GM23338 (cell line): ENCODE measurements at regions not wholly inside any gene's neighbourhood (a gene's known extent, or its start where the extent isn't known, plus 50 kb on each side); places are given as distances from the start of the nearest gene placed in this dataset.
"Not testable (repeated sequence)": the region's sequence is repeated elsewhere in the genome, so short reads cannot be mapped to it uniquely, and the experiment has no call there.

Experiments used
- EZH2phosphoT487 ChIP-seq: fragments of 200-600 bp; sonication (generic); IDR thresholded peaks from one replicate; pipeline ENCODE4 v1.8.1; 2018; ENCODE audit warnings: antibody characterized with exemption; ENCODE audit not compliant: unreplicated experiment
- JUNB ChIP-seq: IDR thresholded peaks from one replicate; pipeline ENCODE4 v1.6.1; 2016; ENCODE audit warnings: antibody characterized with exemption; ENCODE audit not compliant: unreplicated experiment
- NANOG ChIP-seq: IDR thresholded peaks from 2 replicates; pipeline ENCODE4 v1.6.1; 2016; ENCODE audit warnings: antibody characterized with exemption, borderline replicate concordance
- TF ChIP-seq, protein P1 (sequence below): IDR thresholded peaks from one replicate; pipeline ENCODE4 v1.6.1; 2018; ENCODE audit warnings: antibody characterized with exemption; ENCODE audit not compliant: unreplicated experiment
- TF ChIP-seq, protein P2 (sequence below), 2 experiments: fragments of 200-600 bp in 1 of 2; sonication (generic) in 1 of 2; conservative IDR thresholded peaks; 2 replicates each; pipeline versions ENCODE4 v1.5.1 to v1.6.1; 2016 to 2017; ENCODE audit warnings: antibody characterized with exemption in 2 of 2, low read depth in 2 of 2, mild to moderate bottlenecking in 2 of 2, moderate library complexity in 1 of 2

DNA sequence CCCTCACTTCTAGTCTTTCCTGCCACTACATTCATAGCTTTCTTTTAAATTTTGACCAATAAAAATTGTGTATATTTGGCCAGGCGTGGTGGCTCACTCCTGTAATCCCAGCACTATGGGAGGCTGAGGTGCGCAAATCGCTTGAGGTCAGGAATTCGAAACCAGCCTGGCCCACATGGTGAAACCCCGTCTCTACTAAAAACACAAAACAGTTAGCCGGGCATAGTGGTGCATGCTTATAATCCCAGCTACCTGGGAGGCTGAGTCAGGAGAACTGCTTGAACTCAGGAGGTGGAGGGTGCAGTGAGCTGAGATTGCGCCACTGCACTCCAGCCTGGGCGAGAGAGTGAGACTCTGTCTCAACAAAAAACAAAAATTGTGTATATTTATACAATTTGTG is 97.8 kb upstream of the SPATA31D4 start:
- TF ChIP-seq, protein P1, sequence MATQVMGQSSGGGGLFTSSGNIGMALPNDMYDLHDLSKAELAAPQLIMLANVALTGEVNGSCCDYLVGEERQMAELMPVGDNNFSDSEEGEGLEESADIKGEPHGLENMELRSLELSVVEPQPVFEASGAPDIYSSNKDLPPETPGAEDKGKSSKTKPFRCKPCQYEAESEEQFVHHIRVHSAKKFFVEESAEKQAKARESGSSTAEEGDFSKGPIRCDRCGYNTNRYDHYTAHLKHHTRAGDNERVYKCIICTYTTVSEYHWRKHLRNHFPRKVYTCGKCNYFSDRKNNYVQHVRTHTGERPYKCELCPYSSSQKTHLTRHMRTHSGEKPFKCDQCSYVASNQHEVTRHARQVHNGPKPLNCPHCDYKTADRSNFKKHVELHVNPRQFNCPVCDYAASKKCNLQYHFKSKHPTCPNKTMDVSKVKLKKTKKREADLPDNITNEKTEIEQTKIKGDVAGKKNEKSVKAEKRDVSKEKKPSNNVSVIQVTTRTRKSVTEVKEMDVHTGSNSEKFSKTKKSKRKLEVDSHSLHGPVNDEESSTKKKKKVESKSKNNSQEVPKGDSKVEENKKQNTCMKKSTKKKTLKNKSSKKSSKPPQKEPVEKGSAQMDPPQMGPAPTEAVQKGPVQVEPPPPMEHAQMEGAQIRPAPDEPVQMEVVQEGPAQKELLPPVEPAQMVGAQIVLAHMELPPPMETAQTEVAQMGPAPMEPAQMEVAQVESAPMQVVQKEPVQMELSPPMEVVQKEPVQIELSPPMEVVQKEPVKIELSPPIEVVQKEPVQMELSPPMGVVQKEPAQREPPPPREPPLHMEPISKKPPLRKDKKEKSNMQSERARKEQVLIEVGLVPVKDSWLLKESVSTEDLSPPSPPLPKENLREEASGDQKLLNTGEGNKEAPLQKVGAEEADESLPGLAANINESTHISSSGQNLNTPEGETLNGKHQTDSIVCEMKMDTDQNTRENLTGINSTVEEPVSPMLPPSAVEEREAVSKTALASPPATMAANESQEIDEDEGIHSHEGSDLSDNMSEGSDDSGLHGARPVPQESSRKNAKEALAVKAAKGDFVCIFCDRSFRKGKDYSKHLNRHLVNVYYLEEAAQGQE, result not testable (repeated sequence)
- TF ChIP-seq, protein P2, sequence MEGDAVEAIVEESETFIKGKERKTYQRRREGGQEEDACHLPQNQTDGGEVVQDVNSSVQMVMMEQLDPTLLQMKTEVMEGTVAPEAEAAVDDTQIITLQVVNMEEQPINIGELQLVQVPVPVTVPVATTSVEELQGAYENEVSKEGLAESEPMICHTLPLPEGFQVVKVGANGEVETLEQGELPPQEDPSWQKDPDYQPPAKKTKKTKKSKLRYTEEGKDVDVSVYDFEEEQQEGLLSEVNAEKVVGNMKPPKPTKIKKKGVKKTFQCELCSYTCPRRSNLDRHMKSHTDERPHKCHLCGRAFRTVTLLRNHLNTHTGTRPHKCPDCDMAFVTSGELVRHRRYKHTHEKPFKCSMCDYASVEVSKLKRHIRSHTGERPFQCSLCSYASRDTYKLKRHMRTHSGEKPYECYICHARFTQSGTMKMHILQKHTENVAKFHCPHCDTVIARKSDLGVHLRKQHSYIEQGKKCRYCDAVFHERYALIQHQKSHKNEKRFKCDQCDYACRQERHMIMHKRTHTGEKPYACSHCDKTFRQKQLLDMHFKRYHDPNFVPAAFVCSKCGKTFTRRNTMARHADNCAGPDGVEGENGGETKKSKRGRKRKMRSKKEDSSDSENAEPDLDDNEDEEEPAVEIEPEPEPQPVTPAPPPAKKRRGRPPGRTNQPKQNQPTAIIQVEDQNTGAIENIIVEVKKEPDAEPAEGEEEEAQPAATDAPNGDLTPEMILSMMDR (conservative IDR thresholded peaks at IDR 0.05; ENCODE audit: low read depth in 2 of 2), result not testable (repeated sequence)
- TF ChIP-seq JUNB, EZH2phosphoT487, NANOG: not testable (repeated sequence)
